Fibroblast of skin of left quadriceps (primary cell): ENCODE measurements at regions not wholly inside any gene's neighbourhood (a gene's known extent, or its start where the extent isn't known, plus 50 kb on each side); places are given as distances from the start of the nearest gene placed in this dataset.
"Not testable (repeated sequence)": the region's sequence is repeated elsewhere in the genome, so short reads cannot be mapped to it uniquely, and the experiment has no call there.

Experiments
- DNase-seq, 2 experiments: peaks; one replicate each; pipeline ENCODE4 v3.0.0-alpha.2; 2013; ENCODE audit warnings: low read depth in 2 of 2

DNA sequence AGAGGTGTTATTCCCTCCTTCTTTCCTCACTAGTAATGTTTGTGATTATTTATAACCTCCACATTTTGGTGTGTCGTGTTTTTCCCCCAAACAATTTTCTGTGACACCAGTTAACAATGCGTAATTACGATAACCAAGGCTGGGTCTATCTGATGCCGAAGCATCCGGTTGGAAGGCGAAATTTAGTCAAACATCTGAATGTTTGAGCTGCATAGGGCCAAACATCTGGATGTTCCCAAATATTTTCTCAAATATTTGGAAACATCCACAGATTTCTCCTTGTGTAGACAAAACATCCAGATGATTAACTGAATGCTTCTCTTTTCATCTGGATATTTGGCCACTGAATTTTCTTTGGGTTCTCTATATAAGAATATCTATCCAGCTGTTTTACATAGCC, 371.7 kb downstream of the NFIB start:
- no peak for DNase-seq

DNA sequence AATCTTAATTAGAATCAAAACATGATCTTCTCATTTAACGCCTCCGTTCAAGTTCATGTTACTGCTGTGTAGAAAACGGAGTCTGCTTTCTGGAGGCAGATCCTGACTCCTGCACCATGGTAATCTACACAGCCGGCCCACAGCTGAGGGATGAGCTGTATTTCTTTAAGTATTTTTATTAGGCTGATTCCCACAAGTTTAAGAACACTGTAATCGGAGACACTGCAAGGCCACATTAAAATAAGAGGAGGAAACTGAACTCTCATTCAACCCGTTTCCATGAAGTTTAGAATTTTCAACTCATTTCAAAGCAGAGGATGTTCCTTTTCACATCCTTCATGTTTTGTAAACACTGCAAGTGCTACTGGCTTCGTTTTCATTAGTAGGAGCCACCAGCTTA, 372.2 kb downstream of the NFIB start:
- peak in 1 of 2 experiments; percentile 46 for DNase-seq

DNA sequence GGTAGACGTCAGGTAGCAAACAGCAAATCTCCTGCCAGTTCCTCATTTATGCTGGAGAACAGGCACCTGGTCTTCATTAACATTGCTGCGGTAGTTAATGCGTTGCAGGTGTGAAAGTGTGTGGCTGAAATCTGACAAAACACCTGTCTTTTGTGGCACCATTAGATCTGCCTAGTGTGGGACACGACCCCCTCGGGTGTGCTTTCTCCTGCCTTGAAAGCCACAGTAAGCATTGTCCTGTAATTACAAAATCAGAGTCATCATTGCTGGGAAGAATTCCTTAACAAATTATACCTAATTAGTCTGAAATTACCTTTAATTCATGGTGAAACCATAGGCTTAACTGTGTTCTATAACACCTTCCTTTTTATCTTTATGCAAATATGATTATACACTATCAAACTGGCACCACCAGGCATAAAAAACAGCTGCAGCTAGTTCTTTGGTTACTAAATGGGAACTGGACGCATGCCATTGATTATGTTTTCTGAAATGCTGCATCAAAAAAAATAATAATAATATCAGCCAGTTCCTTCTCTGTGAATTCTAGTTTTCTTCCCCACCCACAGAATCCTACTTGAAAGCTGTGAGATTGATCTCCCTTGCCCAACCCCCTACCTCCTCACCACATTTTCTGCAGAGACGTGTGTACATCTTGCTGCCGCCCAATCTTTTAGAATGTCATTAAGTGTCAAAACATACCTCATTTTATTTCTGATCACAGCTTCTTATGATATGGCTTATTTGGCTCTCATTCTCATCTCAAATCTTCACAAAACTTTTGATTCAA, 374.0 kb downstream of the NFIB start:
- DNase-seq = peak in 1 of 2 experiments; percentile 13

DNA sequence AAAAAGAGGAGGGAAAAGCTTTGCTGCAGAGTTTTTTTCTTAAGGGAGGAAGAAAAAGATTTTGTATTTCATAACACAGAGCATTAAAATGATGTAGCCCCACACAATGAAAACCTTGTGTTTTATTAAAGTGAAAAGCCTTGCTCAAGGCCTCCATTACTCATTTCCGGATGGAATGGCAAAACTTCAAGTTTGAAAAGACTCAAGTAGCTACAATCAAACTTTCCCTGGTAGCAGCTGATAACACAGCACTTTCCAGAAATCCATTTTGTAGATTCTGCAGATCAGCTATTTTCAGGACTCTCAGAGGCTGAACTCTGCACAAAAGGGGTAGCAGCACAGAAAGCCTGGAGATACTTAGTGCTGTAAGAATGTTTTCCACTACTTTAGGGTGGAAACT, 374.8 kb downstream of the NFIB start:
- DNase-seq = peak; percentile 85

DNA sequence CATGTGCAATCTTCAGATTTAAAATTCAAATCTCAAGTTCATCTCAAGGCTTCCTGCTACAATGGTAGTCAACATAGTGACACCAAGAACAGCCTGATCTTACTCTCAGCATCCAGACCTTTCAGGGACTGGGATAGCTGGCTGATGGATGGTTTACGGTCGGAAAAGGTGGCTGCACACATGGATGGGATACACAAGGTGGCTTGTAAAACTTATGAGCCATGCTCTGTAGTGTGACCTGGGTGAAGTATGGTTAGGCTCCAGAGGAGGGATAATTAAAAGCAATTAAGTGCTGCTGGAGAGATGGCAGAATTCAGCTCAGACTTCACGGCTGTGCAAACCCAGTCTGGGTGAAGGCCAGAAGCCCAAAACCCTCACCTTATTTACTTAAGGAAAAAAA, 379.5 kb downstream of the NFIB start:
- no peak for DNase-seq

DNA sequence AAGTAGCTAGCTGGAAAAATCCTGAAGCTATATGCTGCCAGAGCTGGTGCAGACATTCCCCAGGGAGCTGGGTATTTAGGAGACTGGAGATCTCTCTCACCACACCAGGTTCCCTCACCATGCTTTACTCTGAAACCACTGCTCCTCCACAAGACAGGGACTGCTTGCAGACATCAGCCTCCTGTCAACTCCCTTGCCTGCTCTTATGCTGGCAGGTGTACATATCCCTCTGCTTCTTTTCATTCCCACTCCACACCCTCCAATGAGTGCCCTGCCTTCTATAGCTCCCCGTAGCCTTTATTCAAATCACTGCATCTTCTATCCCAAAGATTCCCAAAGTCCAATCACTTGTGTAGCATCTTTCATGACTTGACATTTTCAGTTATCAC, 380.7 kb downstream of the NFIB start:
- DNase-seq = no peak

DNA sequence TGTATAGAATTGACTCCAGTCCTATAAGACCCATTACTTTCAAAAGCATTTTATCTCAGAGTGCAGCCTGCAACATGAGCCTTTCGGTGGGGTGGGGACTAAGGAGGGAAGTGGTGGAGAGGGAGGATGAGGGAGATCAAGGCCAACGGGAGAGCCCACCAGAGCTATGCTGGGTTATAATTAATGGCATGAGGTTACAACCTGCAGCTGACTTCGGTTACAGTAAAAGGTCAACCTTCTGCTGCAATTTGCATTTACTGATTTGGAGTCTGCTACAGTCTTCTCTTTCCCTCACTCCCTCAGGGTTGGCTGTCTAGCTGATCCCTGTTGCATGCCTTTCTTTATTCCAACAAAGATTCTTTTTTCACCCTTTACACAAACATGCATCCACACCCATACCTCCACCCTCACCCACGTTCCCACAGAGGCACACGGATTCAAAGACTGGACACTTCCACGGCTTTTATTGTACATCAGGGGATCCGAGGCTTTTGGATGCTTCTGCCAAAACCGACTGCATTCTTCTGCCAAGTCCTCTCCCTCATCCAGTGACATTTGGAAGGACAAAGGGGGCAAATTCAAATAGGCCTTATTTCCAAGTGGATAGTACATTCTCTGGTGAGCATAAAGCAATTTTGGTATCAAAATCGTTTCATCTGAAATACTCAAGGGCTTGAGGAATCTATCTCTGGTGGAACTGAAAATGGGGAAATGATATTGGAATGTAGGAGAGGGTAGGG, 381.2 kb downstream of the NFIB start:
- no peak for DNase-seq

DNA sequence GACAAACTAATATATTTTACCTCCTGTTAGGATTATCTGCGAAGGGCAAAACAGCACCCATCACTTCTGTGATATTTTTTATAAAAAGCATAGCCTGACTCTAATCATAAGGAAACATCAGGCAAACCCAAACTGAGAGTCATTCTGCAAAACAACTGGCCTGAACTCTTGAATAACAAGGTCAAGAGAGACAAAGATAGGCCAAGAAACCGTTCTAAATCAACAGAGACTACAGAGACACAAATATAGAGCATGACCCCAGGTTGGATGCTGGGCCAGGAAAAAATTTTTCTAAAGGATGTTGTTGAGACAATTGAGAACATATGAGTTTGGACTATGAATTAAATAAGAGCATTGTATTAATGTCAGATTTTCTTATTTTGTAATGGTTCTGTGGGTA, 384.9 kb downstream of the NFIB start:
- DNase-seq = no peak

DNA sequence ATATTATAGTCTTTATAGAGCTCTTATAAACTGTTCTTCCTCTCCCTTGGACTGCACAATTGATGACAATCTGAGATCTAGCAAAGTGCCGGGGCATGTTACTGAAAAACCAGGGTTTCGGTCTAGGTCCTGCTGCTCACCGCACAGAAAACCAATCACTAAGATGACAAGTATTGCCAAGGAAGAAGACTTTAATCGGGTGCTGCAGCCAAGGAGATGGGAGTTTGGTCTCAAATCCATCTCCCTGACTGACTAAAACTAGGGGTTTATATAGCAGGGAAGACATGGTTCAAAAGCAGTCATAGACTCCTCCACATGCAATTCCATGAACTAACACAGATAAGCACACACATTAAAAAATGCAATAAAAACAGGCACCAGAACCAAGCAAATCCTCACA, 390.6 kb downstream of the NFIB start:
- no peak for DNase-seq

DNA sequence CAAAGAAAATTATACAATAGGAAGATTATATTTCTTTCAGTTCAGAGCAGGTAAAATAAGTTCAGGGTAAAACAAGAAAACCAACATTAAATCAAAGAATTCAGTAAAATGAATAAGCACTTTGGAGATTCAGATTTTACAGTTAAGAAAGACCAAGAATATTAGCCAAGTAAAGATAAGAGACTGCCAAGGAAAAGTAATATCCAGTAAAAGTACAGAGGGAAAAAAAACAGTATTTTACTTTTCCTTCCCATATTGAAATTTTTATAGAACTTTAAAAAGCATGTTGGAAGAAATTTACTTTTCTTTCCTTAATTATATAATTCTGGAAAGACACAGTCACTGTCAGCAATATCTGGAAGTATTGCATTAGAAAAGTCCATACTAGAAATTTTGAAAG, 393.4 kb downstream of the NFIB start:
- no peak for DNase-seq

DNA sequence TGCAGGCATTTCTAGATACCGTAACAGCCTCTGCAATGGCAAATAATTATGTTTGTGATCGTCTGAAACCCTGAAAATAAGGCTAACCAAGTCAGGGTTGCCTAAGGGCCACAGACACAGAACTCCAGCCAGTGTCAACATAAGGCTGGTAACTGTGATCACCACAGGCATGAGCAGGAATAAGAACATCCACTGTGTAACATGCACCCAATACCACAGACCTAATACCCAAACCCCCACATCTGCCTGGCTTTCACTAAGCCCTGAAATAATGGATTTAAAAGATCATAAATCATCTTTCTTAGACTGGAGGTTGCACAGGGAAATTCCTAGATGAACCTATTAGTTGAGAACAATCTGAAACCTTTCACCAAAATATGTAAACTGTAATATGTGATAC, 394.5 kb downstream of the NFIB start:
- DNase-seq = no peak

DNA sequence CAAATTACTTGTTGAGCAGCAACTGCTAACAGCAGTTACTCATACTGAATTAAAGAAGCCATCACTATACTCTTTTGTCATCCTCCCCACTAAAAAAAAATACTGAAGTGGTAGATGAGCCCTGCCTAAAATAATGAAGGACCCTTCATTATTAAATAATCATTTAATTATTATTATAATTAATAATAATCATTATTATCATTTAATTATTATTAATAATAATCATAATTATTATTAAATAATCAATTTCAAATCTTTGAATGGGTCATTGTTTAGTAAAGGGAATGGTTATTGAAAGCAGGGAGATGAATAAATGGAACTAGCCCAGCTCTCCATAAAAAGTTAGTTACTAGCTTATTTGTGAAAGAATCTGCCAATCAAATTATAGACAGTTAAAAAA, 396.4 kb downstream of the NFIB start:
- no peak for DNase-seq

DNA sequence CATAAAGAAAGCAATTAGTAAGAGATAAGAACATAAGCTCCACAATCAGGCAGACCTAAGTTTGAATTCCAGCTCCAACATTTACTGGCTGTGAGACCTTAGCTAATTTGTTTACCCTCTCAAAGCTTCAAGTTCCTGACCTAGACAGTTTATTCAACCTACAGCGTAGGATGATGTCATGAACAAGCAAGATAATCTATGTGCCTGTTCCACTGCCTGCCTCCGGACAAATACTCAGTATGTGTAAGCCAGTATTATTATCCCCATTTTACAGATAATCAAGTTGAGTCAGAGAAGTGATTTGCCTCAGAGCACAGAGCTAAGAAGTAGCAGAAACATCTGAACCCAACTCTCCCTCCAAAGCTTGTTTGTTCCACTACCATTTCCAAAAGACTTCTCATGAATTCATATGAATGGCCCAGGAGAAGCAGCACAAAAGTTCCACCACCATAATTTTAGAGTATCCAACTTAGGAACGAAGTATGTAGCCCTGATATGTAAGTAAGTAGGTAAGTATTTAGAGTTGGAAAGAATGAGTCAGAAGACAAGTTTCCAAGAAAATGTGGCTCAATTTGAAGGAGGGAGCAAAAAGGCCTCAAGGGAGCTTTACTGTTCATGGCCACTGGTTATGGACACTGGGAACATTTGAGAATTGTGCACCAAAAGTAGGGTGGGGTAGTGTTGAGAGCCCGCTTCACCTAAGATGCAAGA, 398.2 kb downstream of the NFIB start:
- DNase-seq = no peak

DNA sequence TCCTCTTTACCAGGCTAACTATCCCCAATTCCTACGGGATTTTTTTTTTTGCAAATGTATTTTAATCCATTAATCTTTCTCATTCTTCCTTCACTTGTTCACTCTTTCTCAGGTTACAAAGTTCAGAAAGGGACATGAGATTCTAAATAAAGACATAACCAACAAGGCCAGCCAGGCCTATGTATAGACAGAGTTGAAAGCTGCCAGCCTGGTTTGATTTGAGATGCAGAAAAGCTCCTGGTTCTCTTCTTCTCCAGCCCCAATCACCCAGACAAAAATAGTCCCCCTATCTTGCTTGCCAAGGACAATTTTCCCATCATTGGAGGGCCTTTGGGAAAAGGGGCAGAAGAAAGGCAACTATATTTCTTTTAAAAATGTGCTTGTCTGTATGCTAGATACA, 398.8 kb downstream of the NFIB start:
- DNase-seq = no peak

DNA sequence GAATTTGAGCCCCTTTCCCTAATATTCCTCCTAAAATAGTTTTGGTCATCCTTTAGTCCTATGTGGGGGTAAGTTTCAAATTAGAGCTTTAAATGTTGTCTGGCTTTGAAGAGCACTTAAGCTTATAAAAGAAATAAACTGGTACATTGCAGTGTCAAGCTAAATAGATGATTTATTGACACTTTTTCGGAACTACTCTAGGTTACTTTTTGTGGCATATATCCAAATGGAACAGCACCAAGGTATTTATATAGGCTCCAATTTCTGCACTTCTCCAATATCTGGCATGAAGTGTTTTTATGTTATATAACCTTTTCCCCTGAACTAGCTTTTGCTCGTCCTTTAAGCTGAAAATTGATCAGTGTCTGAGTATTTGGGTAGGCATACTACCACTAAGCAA, 402.5 kb downstream of the NFIB start:
- no peak for DNase-seq

DNA sequence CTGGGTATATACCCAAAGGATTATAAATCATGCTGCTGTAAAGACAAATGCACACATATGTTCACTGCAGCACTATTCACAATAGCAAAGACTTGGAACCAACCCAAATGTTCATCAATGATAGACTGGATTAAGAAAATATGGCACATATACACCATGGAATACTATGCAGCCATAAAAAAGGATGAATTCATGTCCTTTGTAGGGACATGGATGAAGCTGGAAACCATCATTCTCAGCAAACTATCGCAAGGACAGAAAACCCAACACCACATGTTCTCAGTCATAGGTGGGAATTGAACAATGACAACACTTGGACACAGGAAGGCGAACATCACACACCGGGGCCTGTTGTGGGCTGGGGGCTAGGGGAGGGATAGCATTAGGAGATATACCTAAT, 406.1 kb downstream of the NFIB start:
- DNase-seq = not testable (repeated sequence)

DNA sequence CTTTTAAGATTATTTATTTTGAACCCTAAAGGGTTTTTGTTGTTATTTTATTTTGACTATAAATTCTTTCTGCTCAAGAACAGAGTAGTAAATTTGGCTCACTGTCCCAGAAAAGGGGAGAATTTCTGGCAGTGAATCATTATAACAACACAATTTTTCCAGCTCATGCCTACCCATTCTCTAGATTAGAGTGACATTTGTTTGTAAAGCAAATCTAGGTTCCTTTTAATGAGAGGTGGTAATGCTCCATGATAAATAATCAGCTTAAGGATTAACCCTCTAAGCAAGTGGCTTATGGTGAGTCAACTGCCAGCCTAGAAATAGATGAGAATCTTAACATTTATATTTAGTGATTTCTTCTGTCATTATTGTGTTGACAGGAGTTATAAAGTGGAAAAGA, 409.2 kb downstream of the NFIB start:
- DNase-seq = no peak

DNA sequence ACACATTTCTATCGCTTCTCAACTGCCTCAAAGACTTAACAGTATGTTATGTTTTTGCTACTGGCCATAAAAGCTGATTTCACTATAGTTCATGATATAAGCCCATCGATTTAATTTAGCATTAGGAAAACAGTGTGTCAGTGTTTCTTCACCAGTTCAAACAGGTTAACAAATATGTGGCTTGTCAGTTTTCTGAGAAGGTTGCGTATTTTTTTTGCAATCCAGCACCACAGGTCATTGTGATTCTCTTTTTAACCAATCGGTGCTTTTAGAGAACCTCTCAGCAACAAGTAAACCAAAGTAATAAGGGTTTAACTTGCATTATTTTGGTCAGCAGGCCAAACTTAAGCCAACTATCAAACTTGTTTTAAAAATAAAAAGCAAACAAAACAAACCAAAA, 409.6 kb downstream of the NFIB start:
- no peak for DNase-seq

DNA sequence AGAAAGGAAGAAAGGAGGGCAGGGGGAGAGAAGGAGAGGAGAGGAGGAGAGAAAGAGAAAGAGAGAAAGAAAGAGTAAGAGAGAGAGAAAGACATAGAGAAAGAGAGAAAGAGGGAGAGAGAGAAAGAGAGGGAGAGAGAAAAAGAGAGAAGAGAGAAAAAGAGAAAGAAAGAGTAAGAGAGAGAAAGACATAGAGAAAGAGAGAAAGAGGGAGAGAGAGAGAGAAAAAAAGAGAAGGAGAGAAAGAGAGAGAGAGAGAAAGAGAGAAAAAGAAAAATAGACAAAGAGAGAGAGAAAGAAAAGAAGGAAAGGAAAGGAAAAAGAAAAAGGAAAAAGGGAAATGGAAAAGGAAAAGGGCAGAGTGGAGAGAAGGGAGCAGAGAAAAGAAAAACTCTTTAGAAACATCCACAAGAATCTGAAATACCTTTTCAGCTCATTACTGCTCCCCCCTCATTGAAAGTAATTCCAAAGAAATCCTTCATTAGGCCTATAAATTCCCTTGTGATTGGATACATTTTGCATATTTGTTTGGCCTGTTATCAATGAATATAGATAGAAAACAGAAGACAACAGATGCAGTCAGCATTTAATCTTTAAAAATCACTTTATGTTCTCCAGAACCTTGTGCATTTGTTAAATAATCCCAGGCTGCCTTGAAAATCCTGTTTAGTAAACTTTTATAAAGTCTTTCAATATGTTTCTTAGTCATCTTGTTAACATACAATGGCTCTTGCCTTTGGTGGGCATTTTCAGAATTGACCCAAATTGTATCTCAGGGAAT, 411.5 kb downstream of the NFIB start:
- DNase-seq = no peak

DNA sequence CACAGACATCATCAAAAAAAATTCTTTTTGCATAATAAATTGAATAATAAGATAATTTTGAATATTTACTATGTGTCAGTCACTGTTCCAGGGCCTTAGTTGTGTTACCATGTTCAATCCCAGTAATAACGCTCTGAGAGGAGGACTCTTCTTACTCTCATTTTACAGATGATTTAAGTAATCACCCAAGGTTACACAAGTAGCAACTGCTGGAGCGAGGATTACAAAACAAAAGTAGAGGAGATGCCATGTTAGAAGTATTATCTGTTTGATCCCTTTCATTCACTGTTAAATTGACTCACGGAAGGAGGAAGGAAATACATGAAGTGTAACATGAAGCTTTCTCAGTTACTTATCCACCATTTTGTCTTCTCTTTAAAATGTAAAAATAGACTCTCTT, 412.8 kb downstream of the NFIB start:
- no peak for DNase-seq

DNA sequence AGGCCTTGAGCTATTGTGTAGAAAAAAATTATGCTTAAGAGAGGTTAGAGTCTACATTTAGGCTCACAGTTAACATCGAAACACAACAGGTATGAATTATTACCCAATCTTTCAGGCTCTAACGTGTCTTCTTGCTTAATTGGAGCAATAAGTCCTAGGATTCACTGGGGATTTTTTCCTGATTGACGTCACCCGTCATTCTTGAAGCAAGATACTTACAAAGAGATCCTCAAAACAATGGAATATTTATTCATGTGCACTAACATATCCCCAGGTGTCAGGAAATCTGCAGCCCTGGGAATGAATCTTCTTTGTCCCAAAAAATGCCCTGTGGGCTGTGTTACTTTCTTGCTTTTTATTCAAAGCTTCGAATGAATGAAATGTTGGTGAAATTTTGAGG, 413.5 kb downstream of the NFIB start:
- no peak for DNase-seq

DNA sequence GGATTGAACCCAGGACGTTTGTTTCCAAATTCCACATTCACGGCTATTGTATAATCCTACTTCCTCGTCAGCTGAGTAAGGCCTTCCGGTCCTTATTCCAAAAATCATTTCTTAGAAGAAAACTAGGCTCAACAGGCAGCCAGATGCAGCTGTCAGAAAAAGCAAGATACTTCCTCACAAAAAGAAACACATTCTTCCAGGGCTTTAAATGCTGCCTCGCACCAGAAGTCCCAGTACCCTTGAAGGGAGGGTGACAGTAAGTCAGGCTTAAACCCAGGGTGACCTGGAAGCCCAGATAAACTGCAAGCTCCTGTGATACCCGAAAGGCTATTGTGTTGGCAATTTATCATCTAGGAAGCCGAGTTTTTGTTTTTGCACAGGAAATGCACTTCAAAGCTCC, 414.0 kb downstream of the NFIB start:
- no peak for DNase-seq
